ENCODE measurements at regions not wholly inside any gene's neighbourhood (a gene's known extent, or its start where the extent isn't known, plus 50 kb on each side); places are given as distances from the start of the nearest gene placed in this dataset.

DNA sequence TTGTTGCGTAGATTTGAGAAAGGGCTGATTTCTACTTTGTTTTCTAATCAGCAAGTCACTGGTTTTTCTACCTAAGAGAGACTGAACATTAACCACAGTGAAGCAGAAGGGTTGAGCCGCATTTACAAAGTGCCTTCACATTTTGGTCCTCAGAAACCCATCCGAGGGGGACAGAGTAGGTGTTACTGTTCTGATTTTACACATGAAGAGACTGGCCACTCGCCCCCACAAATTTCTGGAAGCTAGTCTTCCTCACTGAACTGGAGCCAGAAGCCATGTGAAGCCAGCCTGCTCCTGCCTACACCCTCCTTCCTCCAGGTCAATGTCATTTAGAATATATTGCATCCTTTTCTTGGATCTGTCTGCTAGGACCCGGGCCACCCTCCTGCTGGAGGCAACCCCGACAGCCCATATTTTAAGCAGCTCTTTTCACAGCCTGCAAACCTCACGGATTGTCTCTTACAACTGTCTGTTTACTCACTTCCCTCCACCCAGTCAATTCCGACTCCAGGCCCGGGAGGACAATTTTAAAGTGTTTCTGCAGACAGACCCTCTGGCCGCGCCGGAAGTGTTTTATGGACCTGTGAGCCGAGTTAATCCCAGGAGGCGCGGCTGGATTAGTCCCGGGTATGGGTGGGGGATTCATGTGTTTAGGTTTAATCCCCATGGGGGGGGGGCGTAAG lies 73.2 kb upstream of the BCOR start:
- TF ChIP-seq, protein P1, sequence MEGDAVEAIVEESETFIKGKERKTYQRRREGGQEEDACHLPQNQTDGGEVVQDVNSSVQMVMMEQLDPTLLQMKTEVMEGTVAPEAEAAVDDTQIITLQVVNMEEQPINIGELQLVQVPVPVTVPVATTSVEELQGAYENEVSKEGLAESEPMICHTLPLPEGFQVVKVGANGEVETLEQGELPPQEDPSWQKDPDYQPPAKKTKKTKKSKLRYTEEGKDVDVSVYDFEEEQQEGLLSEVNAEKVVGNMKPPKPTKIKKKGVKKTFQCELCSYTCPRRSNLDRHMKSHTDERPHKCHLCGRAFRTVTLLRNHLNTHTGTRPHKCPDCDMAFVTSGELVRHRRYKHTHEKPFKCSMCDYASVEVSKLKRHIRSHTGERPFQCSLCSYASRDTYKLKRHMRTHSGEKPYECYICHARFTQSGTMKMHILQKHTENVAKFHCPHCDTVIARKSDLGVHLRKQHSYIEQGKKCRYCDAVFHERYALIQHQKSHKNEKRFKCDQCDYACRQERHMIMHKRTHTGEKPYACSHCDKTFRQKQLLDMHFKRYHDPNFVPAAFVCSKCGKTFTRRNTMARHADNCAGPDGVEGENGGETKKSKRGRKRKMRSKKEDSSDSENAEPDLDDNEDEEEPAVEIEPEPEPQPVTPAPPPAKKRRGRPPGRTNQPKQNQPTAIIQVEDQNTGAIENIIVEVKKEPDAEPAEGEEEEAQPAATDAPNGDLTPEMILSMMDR (IDR thresholded peaks at IDR 0.05): no peak

DNA sequence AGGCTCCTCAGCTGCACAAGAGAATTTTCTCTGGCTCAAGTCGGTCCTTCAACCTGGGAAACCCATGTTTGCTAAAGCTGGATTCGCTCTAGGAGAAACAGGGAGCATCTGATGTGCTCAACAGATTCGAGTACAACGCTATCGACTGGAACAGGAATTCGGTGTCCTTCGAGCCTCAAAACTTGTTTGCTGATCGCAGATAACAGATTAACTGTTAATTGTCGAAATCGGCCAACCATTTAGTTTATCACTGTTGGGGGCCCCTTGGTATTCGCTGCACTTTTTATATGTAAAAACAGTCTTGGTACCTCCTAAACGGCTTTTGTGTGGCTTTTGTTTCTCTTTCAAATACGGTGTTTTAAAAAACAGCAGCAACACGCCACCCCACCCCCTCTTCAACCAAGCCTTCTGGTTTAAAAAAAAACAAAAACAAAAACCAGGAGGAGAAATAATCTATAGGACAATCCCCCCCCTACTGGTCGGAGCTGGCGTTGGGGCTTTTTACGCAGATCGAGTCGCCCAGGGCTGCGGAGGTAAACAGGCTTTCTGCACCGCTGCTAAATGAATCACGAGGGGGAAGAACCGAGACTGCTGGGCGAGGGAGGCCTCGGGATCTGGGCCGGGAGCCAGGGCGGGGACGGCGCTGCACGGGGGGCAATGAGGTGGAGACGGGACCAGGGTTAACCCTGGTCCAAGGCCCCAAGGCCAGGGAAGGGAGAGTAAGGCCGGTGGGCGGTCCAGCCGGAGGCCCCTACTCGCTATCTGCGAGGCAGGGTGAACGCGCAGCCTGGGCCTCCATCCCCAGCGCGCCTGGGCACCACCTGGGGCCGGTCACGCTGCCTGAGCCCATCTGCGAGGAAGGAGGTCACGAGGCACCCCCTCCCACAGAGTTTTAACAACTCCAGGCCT lies 71.7 kb upstream of the BCOR start:
- TF ChIP-seq, protein P1 (IDR thresholded peaks at IDR 0.05): no peak

DNA sequence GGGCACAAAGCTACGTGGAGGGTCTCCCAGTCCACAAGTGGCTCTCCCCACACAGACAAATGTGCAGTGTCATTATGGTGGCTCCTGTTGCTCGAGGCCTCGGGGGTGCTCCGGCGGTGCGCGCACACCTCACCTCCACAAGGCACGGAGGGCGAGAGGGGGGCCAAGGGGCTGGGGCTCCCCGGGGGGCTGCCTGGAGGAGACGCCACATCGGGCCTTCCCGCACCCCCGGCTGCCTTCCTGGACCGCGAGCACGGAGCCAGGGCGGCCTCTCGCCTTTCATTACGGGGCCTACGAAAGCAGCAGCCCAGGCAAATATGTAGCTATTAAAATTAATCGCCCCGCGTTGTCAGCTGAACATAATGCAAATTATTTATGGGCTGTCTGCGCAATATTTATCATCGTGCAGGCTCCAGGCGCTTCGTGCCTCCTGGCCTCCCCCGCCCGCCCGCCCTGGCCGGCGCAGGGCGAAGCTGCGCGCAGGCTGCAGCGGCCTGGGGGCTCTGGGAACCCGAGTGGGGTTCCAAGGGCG lies 70.8 kb upstream of the BCOR start:
- TF ChIP-seq, protein P1 (IDR thresholded peaks at IDR 0.05): no peak

DNA sequence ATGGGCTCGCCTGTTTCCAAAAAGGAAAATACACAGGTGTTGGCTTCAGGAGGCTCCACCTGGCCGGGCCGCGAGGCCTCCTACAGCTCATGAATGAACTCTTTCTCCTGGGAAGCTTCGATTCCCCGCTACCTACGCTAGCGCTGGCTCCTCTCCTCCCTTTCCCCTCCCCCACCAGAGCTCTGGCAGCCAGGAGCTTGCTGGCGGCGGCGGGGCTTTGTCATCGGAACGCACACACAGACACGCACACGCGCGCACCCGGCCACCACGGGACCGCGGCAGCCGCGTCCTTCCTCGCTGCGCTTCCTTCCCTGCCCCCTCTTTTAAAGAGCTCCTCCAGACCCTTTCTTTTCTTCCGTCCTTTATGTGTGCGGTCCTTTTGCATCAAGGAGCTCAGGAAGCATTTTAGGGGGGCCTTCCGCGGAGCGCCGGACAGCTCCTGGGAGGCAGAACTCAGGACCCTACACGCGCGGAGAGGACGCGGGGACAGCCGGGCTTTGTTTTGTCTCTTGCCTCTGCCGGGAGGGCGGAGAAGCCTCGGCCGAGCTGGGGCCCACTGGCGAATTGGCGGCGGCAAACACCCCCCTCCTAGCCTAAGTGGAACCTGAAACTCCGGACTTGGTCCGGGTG lies 70.2 kb upstream of the BCOR start:
- TF ChIP-seq, protein P1 (IDR thresholded peaks at IDR 0.05): no peak

DNA sequence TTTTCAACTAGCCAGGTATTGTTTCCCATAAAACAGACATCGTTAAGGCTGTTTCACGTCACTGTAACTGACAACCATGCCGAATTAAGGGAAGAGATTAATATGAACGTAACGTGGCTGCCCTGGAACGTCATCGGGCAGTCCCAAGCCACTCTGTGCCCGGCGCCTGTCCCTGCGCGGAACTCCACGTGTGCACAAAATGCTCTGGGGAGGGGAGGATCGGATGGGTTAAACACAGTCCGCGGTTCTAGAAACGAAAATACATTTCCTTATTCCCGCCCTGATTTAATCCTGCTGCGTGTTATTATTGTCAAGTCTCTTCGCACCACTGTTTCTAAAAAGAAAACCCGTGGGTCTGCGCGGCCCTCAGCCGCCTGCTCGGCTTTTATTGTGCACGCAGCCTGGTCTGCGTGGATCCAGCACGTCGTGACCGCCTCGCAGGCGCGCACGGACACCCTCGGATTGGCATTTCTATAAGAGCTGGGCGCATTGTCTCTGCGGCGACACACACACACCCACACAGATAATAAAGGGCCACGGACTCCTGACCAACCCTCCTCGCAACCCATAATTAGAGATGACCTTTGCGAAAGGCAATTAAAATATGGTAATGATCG lies 69.6 kb upstream of the BCOR start:
- TF ChIP-seq, protein P1 (IDR thresholded peaks at IDR 0.05): no peak

DNA sequence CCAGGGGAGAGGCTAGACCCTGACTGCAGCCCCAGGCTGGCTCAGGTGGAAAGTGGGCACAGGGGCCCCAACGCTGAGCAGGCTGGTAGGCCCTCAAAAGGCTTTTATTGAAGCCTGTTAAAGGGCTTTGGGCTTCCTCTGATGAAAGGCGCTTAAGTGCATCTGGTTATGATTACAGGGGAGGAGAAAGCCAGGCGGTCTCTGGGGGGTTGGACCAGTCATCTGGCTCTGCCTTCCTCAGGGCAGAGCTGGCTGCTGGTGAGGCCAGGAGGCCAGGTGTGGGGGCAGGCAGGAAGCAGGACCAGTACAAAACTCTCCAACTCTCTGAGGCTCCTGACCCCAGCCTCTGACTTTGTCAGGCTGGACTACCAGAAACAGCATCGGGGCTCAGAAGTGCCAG lies 68.8 kb upstream of the BCOR start:
- TF ChIP-seq, protein P1 (IDR thresholded peaks at IDR 0.05): no peak

DNA sequence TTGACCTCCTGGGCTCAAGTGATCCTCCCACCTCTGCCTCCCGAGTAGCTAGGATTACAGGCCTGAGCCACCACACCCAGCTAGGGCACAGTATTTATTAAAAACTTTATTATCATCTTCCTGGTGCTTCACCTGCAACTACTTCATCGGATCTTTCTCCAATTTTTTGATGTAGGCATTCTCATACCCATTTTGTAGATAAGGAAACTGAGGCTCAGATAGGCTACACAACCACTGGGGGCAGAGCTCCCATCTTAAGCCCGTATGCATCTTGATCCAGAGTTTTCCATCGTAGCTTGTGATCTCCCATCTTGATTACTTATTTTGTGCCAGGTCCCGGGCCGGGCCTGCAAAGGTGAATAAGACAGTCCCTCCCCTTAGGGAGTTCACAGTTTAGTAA lies 68.1 kb upstream of the BCOR start:
- TF ChIP-seq, protein P1 (IDR thresholded peaks at IDR 0.05): no peak

Measured in LNCAP (cell line).